Glutamatergic neuron (in vitro differentiated cells): ENCODE measurements at regions not wholly inside any gene's neighbourhood (a gene's known extent, or its start where the extent isn't known, plus 50 kb on each side); places are given as distances from the start of the nearest gene placed in this dataset.

Source experiments
- DNase-seq: peaks from one replicate; pipeline ENCODE4 v3.0.0; 2022
- H3K27ac Mint-ChIP-seq: one replicate; pipeline ENCODE4 v1.8.0; 2020; ENCODE audit warnings: mild to moderate bottlenecking, mixed read lengths, inconsistent platforms; ENCODE audit not compliant: unreplicated experiment
- H3K27me3 Mint-ChIP-seq: one replicate; pipeline ENCODE4 v1.8.0; 2020; ENCODE audit warnings: mild to moderate bottlenecking, moderate library complexity, mixed read lengths, inconsistent platforms; ENCODE audit not compliant: unreplicated experiment
- H3K36me3 Mint-ChIP-seq: one replicate; pipeline ENCODE4 v1.8.0; 2020; ENCODE audit warnings: mild to moderate bottlenecking, mixed read lengths, inconsistent platforms; ENCODE audit not compliant: unreplicated experiment
- H3K4me1 Mint-ChIP-seq: one replicate; pipeline ENCODE4 v1.8.0; 2020; ENCODE audit warnings: mild to moderate bottlenecking, low read depth, mixed read lengths, inconsistent platforms; ENCODE audit not compliant: unreplicated experiment
- H3K4me3 Mint-ChIP-seq: one replicate; pipeline ENCODE4 v1.8.0; 2020; ENCODE audit warnings: mild to moderate bottlenecking, mixed read lengths, inconsistent platforms; ENCODE audit not compliant: unreplicated experiment
- H3K9me3 Mint-ChIP-seq: one replicate; pipeline ENCODE4 v1.8.0; 2020; ENCODE audit warnings: mild to moderate bottlenecking, moderate library complexity, mixed read lengths, inconsistent platforms; ENCODE audit not compliant: unreplicated experiment
- TF ChIP-seq, protein P1 (sequence below): fragments of 200-600 bp; sonication (generic); IDR thresholded peaks from one replicate; pipeline ENCODE4 v1.5.0; 2021; ENCODE audit not compliant: partially characterized antibody, unreplicated experiment

GRCh38 chr2:67267241-67267640 lies 129.9 kb upstream of the ETAA1 start:
- no peak overlapping the region for H3K27ac Mint-ChIP-seq
- TF ChIP-seq, protein P1, sequence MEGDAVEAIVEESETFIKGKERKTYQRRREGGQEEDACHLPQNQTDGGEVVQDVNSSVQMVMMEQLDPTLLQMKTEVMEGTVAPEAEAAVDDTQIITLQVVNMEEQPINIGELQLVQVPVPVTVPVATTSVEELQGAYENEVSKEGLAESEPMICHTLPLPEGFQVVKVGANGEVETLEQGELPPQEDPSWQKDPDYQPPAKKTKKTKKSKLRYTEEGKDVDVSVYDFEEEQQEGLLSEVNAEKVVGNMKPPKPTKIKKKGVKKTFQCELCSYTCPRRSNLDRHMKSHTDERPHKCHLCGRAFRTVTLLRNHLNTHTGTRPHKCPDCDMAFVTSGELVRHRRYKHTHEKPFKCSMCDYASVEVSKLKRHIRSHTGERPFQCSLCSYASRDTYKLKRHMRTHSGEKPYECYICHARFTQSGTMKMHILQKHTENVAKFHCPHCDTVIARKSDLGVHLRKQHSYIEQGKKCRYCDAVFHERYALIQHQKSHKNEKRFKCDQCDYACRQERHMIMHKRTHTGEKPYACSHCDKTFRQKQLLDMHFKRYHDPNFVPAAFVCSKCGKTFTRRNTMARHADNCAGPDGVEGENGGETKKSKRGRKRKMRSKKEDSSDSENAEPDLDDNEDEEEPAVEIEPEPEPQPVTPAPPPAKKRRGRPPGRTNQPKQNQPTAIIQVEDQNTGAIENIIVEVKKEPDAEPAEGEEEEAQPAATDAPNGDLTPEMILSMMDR: no peak
- H3K27me3 Mint-ChIP-seq: no peaks in the 10 kb centered on the region
- no peaks in the 10 kb centered on the region for H3K36me3 Mint-ChIP-seq
- no peak overlapping the region for H3K4me3 Mint-ChIP-seq
- H3K4me1 Mint-ChIP-seq: no peaks in the 10 kb centered on the region
- no peak for DNase-seq
- H3K9me3 Mint-ChIP-seq: no peaks in the 10 kb centered on the region

DNA sequence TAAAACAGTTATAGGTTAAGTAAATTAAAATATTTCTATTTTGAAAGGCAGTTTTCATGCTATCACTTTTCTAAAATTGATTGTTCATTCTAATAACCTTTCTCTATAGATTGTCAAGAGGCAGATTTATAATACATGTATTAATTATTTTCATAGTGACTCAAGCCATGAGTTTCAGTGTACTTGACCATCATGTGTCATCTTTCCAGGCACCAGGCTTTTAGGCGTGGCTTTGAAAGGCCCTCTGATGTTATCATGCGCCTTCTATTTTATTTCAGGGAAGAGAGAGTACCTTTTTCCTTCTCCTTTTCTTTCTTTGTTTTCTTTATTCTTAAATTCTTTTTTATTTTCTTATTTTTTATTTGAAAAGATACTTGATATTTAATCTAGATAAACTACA lies 128.3 kb upstream of the ETAA1 start:
- no peak overlapping the region for H3K27ac Mint-ChIP-seq
- DNase-seq: no peak
- TF ChIP-seq, protein P1: no peak
- no peaks in the 10 kb centered on the region for H3K9me3 Mint-ChIP-seq
- no peaks in the 10 kb centered on the region for H3K4me1 Mint-ChIP-seq
- no peaks in the 10 kb centered on the region for H3K27me3 Mint-ChIP-seq
- H3K36me3 Mint-ChIP-seq: no peaks in the 10 kb centered on the region
- no peak overlapping the region for H3K4me3 Mint-ChIP-seq

GRCh38 chr2:67272195-67272594 lies 124.9 kb upstream of the ETAA1 start:
- TF ChIP-seq, protein P1: no peak
- no peak for DNase-seq
- Mint-ChIP-seq H3K27ac (no peak overlapping the region), H3K27me3 (no peaks in the 10 kb centered on the region), H3K9me3 (no peaks in the 10 kb centered on the region), H3K4me3 (no peak overlapping the region), H3K4me1 (no peaks in the 10 kb centered on the region), H3K36me3 (no peaks in the 10 kb centered on the region)

DNA sequence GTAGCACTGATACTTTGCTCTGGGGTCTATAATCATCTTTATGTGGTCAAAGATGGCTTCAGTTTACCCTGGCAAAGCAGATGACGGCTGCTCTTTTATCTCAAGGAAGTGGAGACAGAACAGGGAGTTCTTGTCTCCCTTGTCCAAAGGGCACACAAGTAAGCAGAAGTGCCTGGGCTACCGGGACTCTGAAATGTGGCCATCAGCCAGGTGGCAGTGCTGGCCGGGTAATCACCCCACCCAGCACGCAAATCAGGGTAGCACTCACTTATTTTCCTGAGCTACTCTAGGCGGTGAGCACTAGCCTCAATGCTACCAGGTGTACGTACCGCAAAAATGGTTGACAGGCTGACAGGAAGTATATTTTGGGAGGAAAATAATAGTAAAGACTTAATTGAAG lies 119.7 kb upstream of the ETAA1 start:
- Mint-ChIP-seq H3K27me3 (no peaks in the 10 kb centered on the region), H3K4me3 (no peak overlapping the region), H3K4me1 (peaks cover 10% of the 10 kb centered on the region), H3K9me3 (no peaks in the 10 kb centered on the region), H3K36me3 (no peaks in the 10 kb centered on the region), H3K27ac (no peak overlapping the region)
- DNase-seq: no peak
- TF ChIP-seq, protein P1: no peak

GRCh38 chr2:67281101-67281500 lies 116.0 kb upstream of the ETAA1 start:
- Mint-ChIP-seq H3K4me1 (peaks cover 10% of the 10 kb centered on the region), H3K27me3 (no peaks in the 10 kb centered on the region), H3K4me3 (no peak overlapping the region), H3K36me3 (no peaks in the 10 kb centered on the region), H3K9me3 (no peaks in the 10 kb centered on the region), H3K27ac (no peak overlapping the region)
- no peak for DNase-seq
- TF ChIP-seq, protein P1: no peak
